NCI-H2196 (cell line): ENCODE measurements at regions not wholly inside any gene's neighbourhood (a gene's known extent, or its start where the extent isn't known, plus 50 kb on each side); places are given as distances from the start of the nearest gene placed in this dataset.
"Not testable (repeated sequence)": the region's sequence is repeated elsewhere in the genome, so short reads cannot be mapped to it uniquely, and the experiment has no call there.

Experiments used
- DNase-seq: peaks from one replicate; lab custom pipeline; 2025; ENCODE audit not compliant: unreplicated experiment; lab: John Stamatoyannopoulos, UW

DNA sequence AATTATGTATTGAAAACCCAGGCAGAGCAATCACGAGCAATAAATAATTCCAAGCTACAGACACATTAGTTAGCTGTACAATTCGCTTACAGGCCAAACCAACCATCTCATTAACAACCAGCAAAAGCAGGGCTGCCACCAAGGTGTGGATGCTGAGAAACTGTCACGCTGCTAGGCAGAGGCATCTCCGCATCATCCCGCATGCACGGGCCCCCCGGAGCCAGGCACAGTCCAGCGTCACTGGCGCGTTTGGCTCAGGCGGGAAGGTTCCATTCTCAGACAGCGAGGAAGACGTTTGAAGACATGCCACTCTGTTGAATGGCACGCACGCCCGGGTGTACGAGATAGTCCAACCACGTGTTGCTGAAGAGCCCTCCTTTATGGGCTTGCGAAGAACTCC, 184.0 kb downstream of the OLFM1 start:
- no peak for DNase-seq

DNA sequence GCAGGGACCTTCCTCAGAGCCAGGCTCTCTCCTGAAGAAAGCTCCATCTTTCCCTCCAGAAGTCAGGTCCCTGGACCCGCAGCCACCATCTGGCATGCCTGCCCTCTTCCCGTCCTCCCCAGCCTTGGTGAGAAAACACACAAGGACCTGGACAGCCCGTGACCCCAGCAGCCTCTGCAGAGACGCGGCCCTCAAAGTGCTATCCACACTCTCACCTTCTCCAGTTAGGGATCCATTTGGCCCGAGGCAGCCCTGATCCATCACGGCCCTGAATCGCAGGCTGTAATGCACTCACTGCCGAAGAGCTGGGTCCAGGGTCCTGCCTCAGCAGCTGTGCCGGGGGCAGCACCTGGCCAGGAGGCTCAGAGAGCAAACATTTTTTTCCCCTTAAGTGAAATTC, 185.1 kb downstream of the OLFM1 start:
- DNase-seq: no peak

DNA sequence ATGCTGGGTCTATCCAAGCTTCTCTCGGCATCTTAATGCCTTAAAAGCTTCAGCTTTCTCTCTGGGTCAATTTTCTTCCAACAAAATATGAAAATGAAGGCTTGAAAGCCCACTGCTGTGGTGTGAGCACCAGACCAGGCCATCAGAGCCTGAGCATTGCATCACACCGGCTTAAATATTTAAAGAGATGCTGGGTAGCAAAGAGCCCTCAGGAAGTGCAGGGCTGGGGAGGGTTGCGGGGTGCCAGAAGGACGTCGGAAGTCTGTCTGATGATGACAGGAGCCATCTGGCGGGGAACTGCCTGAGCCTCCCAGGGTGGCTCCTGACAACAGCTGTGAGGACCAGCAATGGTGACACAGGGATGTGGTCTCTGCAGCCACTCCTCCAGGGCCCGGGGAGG, 185.5 kb downstream of the OLFM1 start:
- no peak for DNase-seq

DNA sequence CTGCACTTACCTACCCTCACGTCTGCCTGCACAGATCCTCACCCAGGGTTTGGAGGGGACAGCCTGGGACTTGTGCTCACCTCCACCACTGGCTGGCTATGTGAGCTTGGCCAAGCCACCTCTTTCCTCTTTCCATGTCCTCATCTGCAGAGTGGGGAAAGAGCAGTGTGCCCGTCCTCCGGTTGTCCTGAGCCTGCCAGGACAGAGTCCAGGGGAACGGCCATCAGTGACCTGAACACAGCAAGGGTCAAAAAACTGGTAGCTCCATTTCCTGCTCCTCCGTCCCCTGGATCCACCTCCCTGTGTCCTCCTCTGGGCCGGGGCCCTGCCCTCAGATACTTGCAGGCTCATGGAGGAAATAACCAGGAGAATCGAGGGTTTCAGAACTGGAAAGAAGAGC, 187.7 kb downstream of the OLFM1 start:
- DNase-seq: no peak

- DNase-seq: peak; percentile 48
These were observed 188.3 kb downstream of the OLFM1 start for GRCh38 chr9:135275571-135276289.

GRCh38 chr9:135277219-135278201, 190.0 kb downstream of the OLFM1 start:
- no peak for DNase-seq

DNA sequence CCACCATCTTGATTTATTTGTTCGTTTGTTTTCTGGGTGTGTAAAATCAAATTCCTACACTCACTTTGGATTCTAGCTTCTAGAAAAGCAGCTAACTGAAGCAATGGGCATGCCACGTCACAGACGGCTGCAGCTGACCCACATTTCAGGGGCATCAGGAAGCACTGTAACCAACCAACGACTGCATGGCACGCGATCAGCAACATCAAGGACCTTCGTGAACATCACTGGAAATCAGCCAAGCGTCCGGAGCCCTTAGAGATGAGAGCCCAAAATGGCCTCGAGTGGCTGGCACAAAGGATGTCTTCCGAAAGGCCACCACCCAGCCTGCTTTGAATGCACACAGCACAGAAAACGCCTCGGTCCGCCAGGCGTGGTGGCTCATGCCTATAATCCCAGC, 191.1 kb downstream of the OLFM1 start:
- no peak for DNase-seq

DNA sequence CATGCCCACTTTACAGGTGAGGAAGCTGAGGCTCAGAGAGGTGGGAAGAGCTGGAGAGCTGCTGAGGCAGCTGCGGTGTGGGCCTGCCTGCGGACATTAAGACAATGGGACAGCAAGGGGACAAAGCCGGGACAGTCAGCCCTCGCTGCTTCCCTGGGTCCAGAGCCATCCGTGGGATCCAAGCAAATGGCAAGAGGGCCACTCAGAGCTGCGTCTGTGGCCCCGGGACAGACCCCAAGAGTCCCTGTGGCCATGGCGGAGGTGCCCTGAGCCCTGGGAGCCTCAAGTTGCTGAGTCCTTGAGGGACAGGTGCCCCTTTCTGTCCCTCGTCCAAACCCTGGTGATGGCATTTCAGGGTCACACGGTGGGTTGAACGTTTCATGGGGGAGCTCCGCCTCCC, 191.9 kb downstream of the OLFM1 start:
- DNase-seq: no peak

GRCh38 chr9:135279834-135280393, 192.4 kb downstream of the OLFM1 start:
- DNase-seq: no peak

- no peak for DNase-seq
These were observed 193.2 kb downstream of the OLFM1 start for GRCh38 chr9:135280666-135281065.

DNA sequence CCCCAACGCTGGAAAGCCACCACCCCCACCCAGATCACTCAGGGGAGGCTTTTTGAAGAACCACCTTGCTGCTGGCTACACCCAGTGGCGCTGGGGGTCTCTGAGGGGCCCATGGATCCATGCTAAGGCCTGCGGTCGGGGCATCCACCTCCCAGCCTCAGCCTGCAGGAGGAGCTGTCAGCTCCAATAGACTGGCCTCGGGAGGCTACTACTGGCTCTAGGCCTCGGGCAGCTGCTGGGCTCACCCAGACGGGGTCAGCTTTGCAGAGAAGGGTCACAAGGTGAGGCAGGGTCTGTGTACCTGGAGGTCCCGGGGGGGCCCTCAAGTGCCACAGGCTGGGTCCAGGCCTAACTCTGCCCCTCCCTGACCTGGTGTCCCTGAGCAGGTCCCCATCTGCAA, 193.7 kb downstream of the OLFM1 start:
- DNase-seq: no peak

- peak; percentile 90 for DNase-seq
These were observed 194.6 kb downstream of the OLFM1 start for GRCh38 chr9:135281791-135282737.

DNA sequence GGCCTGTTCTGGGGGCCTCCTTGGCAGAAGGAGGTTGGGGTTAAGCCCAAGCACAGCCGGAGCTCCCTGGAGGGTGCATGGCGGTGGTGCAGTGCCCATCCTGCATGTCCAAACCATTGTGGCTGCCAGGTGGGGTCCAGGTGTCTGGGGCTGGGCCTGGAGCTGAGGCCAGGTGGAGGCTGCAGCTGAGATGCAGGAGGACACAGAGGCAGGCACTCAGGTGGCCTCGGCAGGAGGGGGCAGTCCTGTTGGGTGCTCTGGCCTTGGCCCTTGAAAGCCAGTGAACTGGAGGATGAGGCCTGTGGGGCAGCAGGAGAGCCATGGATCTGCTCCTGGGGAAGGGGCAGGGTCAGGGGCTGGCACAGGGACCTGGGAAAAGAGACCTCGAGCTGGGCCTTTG, 195.3 kb downstream of the OLFM1 start:
- DNase-seq: no peak

GRCh38 chr9:135283671-135284070, 195.9 kb upstream of the PPP1R26 start:
- DNase-seq: no peak

DNA sequence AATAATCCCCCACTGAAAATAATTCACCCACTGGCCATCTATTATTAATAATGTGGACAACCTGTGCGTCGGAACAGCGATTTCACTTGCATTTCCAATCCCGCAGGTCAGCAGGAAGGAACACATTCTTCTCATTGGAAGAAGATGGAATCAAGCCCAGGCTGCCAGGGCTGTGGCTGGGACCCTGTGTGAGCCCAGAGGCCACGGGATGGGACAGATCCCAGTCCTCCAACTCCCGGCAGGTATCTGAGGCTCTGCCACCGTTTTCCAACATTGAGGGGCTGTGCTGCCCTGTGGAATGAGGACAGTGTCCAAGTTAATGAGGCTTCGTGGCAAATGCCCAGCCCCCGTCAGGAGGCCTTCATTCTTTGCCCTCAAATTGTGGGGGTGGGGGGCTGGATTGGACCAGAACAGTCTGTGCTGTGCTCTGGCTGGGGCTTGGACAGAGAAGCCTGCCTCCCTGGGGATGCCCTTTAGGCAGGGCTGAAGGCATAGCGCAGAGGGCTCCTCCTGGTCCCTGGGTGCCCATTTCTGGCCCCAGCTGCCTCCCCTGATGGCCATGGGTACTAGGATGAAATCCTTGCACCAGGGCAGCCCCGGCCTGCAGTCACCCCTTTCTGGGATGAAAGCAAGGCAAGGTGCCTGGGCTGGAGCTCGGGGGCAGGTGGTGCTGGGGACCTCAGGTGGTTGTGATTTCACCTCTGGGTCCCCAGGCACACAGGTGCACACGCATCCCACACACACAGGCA, 195.0 kb upstream of the PPP1R26 start:
- no peak for DNase-seq

- not testable (repeated sequence) for DNase-seq
These were observed 193.2 kb upstream of the PPP1R26 start for GRCh38 chr9:135286187-135286925.

DNA sequence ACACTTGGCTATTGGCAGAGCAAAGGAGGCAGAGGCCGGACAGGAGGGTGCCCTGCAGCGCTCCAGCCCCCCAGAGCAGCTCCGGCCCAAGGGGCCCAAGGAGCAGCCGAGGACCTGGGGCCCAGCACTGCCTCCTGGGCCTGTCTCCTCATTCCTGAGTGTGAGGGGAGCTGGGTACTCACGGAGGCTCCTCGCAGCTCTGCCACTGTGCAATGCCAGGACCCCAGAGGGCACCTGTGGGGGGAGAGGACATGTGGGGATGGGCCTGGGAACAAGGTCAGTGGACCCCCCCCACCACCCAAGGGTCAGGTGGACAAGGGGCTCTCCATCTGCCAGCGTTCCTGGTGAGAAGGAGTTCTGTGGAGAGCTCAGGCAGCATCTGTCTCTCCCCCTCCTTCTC, 192.6 kb upstream of the PPP1R26 start:
- no peak for DNase-seq

DNA sequence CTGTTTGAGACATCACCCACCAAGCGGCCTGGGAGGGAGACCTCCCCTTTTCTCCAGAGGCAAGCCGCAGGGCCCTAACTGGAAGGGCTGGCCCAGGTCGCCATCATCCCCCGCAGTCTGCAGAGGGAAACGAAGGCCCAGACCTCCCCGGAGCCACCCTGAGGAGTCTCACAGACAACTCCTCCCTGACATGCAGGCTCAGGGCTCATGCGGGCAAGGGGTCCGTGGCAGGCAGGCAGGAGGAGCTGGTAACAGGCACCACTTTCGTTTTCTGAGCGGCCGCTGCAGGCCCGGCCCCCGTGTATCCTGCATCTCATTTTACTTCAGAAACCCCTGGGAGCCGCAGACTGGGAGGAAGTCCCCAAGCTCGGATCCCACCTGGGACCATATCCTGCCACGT, 192.0 kb upstream of the PPP1R26 start:
- no peak for DNase-seq

DNA sequence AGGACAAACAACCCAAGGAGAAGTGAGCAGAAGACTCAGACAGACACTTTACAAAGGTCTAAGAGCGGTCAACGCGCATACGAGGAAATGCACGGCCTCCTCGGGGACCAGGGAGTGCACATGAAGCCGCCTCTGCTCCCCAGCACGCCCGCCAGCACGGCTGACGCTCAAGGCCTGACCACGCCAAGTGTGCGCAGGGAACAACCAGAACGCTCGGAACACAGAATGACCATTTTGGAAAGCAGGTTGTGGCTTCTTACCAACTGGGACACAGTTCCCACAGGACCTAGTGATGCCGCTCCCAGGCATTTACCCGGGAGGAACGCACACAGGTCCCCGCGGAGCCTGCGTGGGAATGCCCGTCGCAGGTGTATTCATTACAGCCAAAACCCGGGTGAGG, 191.5 kb upstream of the PPP1R26 start:
- no peak for DNase-seq
